ENCODE measurements at regions not wholly inside any gene's neighbourhood (a gene's known extent, or its start where the extent isn't known, plus 50 kb on each side); places are given as distances from the start of the nearest gene placed in this dataset.

DNA sequence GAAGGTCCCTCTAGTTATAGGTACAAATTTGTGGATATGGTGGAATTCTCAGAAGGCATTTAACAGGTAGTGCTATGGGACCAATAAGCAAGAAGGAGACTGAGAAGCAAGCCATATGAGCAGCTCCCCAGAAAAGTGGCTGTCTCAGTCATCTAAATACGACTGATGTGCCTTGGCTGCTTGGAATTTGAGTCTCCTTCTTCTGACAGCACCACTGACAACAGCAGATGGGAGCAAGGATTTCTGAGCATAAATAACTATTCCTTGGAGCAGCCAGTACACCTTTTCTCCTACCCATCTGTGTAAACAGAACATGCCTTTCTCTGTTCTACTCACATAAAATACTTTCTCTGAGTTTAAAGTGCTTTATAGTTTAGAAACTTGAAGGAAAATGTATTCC, 196.2 kb downstream of the GABRG1 start:
- Histone ChIP-seq H3K9me3 (ENCODE audit: low read depth, low read length) (no peaks in the 10 kb centered on the region), H3K27ac (no peak overlapping the region), H3K9ac (ENCODE audit: insufficient read length) (no peak overlapping the region), H3K4me3 (no peak overlapping the region), H3K36me3 (ENCODE audit: insufficient read depth, low read length) (no peaks in the 10 kb centered on the region)
- no peak for DNase-seq (ENCODE audit: low read depth, low spot score)
- TF ChIP-seq EZH2 (IDR thresholded peaks at IDR 0.05) (no peak), FOXP2 (optimal IDR thresholded peaks at IDR 0.05; ENCODE audit: control extremely low read depth, extremely low read length, insufficient read depth) (no peak), POLR2AphosphoS5 (IDR thresholded peaks at IDR 0.05; ENCODE audit: borderline replicate concordance, low read depth, low read length) (no peak)

DNA sequence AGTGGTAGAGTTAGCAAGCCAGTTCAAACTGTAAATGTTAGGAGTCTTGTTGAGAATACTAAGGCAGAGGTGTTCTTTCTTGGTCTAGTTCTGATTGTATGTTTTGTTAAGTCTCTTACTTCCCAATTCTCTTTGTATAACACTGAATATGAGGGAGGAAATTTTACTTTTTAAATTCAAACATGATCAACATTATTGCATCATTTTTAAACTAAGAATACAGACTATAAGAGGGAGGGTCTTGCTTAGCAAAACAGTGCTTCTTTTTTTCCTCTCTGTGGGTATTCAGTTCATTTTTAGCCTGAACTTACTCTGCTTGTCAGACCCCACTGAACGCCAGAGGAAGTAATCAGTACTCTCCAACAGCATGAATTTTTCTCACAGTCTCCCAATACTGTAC, 198.0 kb downstream of the GABRG1 start:
- Histone ChIP-seq H3K36me3 (ENCODE audit: insufficient read depth, low read length) (no peaks in the 10 kb centered on the region), H3K9me3 (ENCODE audit: low read depth, low read length) (no peaks in the 10 kb centered on the region), H3K27ac (no peak overlapping the region), H3K4me3 (no peak overlapping the region), H3K9ac (ENCODE audit: insufficient read length) (no peak overlapping the region)
- TF ChIP-seq EZH2 (IDR thresholded peaks at IDR 0.05), result no peak
- no peak for TF ChIP-seq POLR2AphosphoS5 (IDR thresholded peaks at IDR 0.05; ENCODE audit: borderline replicate concordance, low read depth, low read length)
- no peak for TF ChIP-seq FOXP2 (optimal IDR thresholded peaks at IDR 0.05; ENCODE audit: control extremely low read depth, extremely low read length, insufficient read depth)
- no peak for DNase-seq (ENCODE audit: low read depth, low spot score)

DNA sequence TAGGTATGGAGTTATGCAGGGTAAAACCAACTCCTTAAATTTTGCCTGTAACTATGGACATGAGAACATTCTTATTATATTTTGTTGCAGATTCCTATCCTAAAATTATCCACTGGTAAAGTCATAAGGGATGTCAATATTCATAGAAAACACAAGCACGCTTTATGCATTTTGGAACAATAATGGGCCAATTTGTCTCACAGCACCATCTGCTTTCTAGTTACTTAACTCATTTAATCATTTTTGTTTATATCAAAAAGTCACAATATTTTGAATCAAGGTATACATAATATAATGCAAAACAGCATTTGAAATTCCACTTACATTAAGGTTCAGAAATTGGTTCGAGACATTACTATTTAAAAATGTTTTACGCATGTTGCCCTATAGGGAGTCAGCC, 203.0 kb downstream of the GABRG1 start:
- no peaks in the 10 kb centered on the region for H3K36me3 ChIP-seq (ENCODE audit: insufficient read depth, low read length)
- H3K9me3 ChIP-seq (ENCODE audit: low read depth, low read length), result no peaks in the 10 kb centered on the region
- H3K9ac ChIP-seq (ENCODE audit: insufficient read length), result no peak overlapping the region
- no peak for DNase-seq (ENCODE audit: low read depth, low spot score)
- H3K4me3 ChIP-seq, result no peak overlapping the region
- TF ChIP-seq POLR2AphosphoS5 (IDR thresholded peaks at IDR 0.05; ENCODE audit: borderline replicate concordance, low read depth, low read length) (no peak), FOXP2 (optimal IDR thresholded peaks at IDR 0.05; ENCODE audit: control extremely low read depth, extremely low read length, insufficient read depth) (no peak), EZH2 (IDR thresholded peaks at IDR 0.05) (no peak)
- H3K27ac ChIP-seq, result no peak overlapping the region

DNA sequence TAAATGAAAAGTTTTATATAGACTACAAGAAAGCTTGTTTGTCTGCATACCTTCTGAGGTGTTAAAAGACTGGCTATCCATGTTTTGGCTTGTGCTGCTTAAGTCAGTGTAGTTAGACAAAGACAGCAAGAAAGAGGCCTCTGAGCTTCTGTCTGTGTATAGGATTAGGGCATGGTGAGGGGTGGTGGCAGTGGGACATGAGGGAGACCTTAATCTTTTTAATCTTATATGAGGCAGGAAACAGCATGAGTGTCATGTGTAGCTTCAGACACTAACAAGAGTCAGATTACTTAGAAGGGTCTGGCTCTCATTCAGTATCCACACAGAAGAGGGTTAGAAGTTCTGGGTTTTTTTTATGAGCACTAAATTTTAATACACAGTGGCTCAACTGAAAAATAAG, 213.3 kb downstream of the GABRG1 start:
- Histone ChIP-seq H3K9me3 (ENCODE audit: low read depth, low read length) (no peaks in the 10 kb centered on the region), H3K36me3 (ENCODE audit: insufficient read depth, low read length) (no peaks in the 10 kb centered on the region), H3K27ac (no peak overlapping the region), H3K9ac (ENCODE audit: insufficient read length) (no peak overlapping the region), H3K4me3 (no peak overlapping the region)
- no peak for DNase-seq (ENCODE audit: low read depth, low spot score)
- no peak for TF ChIP-seq POLR2AphosphoS5 (IDR thresholded peaks at IDR 0.05; ENCODE audit: borderline replicate concordance, low read depth, low read length)
- TF ChIP-seq FOXP2 (optimal IDR thresholded peaks at IDR 0.05; ENCODE audit: control extremely low read depth, extremely low read length, insufficient read depth), result no peak
- TF ChIP-seq EZH2 (IDR thresholded peaks at IDR 0.05), result no peak

DNA sequence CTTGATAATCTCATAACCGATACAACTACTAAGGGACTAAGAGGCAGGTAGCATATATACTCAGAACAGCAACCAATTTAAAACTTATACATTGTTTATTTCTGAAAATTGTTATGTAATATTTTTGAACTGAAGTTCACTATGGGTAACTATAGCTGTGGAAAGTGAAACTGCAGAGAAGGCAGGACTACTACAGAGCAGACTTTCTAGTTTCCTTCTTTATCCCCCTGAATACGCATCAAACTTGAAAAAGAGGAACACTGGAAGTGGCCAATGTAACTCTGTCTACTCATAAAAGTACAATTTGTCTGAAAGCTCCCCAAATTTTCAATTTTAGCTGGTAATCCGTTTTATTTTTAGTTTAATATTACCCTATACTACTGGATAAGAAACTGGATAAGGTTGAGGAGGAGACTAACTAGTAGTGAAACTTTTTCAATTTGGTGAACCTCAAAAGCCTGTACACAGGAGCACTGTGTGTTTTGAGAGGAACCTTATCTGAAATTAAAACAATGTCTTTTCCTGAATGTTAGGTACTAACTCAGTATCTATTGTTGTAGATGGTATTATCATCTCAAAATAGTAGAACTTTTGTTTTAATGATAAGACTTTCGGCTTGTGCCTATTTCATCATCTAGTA, 225.8 kb downstream of the GABRG1 start:
- DNase-seq (ENCODE audit: low read depth, low spot score), result no peak
- TF ChIP-seq EZH2 (IDR thresholded peaks at IDR 0.05) (no peak), FOXP2 (optimal IDR thresholded peaks at IDR 0.05; ENCODE audit: control extremely low read depth, extremely low read length, insufficient read depth) (no peak), POLR2AphosphoS5 (IDR thresholded peaks at IDR 0.05; ENCODE audit: borderline replicate concordance, low read depth, low read length) (no peak)
- H3K9ac ChIP-seq (ENCODE audit: insufficient read length), result no peak overlapping the region
- no peaks in the 10 kb centered on the region for H3K36me3 ChIP-seq (ENCODE audit: insufficient read depth, low read length)
- H3K9me3 ChIP-seq (ENCODE audit: low read depth, low read length), result no peaks in the 10 kb centered on the region
- H3K27ac ChIP-seq, result no peak overlapping the region
- no peak overlapping the region for H3K4me3 ChIP-seq

DNA sequence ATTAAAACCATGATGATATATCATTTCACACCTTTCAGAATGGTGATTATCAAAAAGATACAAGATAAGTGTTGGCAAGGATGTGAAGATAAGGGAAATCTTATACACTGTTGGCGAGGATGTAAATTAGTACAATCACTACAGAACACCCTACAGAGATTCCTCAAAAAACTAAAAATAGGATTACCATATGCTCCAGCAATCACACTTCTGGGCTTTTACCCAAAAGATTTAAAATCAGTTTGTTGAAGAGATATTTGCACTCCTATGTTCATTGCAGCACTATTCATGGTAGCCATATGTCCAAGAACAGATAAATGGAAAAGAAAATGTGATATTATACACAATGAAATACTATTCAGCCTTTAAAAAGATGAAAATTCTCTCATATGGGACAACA, 240.4 kb downstream of the GABRG1 start:
- no peaks in the 10 kb centered on the region for H3K9me3 ChIP-seq (ENCODE audit: low read depth, low read length)
- DNase-seq (ENCODE audit: low read depth, low spot score), result no peak
- H3K27ac ChIP-seq, result no peak overlapping the region
- TF ChIP-seq FOXP2 (optimal IDR thresholded peaks at IDR 0.05; ENCODE audit: control extremely low read depth, extremely low read length, insufficient read depth) (no peak), POLR2AphosphoS5 (IDR thresholded peaks at IDR 0.05; ENCODE audit: borderline replicate concordance, low read depth, low read length) (no peak), EZH2 (IDR thresholded peaks at IDR 0.05) (no peak)
- no peak overlapping the region for H3K4me3 ChIP-seq
- H3K9ac ChIP-seq (ENCODE audit: insufficient read length), result no peak overlapping the region
- no peaks in the 10 kb centered on the region for H3K36me3 ChIP-seq (ENCODE audit: insufficient read depth, low read length)

DNA sequence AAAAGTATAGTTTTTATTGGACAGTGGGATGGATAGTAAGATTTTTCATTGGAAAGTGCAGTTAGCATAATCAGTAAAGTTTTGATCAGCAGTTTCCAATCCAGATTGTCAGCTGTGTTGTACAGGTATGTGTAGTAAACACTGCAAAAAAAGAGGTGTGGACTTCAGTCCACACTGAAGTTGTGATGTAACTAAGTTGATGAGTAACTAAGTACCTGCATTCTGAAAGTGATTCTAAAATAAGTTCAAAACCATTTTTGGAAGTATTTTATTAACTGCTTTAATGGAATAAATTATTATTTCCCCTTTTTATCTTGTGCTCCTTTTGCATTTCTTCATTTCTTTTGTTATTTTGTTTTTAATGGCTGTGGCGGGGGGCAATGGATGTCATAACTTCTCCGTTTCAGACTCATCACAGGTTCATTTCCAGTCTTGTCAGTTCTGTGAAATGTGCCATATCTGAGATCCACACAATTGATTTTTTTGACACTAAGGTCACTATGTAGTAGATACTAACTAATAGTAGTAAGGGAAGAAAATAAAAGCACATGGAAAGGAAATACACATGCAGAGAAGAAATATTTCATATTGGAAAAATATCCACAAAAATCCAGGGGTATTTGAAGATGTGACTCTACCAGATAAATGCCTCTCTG, 247.5 kb downstream of the GABRG1 start:
- H3K4me3 ChIP-seq, result no peak overlapping the region
- H3K27ac ChIP-seq, result no peak overlapping the region
- H3K9me3 ChIP-seq (ENCODE audit: low read depth, low read length), result no peaks in the 10 kb centered on the region
- no peak overlapping the region for H3K9ac ChIP-seq (ENCODE audit: insufficient read length)
- H3K36me3 ChIP-seq (ENCODE audit: insufficient read depth, low read length), result no peaks in the 10 kb centered on the region
- no peak for TF ChIP-seq POLR2AphosphoS5 (IDR thresholded peaks at IDR 0.05; ENCODE audit: borderline replicate concordance, low read depth, low read length)
- no peak for TF ChIP-seq FOXP2 (optimal IDR thresholded peaks at IDR 0.05; ENCODE audit: control extremely low read depth, extremely low read length, insufficient read depth)
- TF ChIP-seq EZH2 (IDR thresholded peaks at IDR 0.05), result no peak
- DNase-seq (ENCODE audit: low read depth, low spot score), result no peak

DNA sequence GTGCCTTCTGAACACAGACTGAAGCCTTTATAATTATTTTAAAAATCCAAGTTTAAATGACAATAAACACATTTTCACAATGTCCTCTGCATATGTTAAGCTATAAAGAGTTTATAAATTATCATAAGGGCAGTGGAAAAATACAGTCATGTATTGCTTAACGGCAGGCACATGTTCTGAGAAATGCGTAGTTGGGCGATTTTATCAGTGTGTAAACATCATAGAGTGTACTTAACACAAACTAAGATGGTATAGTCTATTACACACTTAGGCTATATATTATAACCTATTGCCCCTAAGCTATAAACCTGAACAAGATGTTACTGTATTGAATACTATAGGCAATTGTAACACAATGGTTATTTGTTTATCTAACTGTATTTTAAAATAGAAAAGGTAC, 254.7 kb downstream of the GABRG1 start:
- no peaks in the 10 kb centered on the region for H3K9me3 ChIP-seq (ENCODE audit: low read depth, low read length)
- H3K4me3 ChIP-seq, result no peak overlapping the region
- no peak overlapping the region for H3K27ac ChIP-seq
- DNase-seq (ENCODE audit: low read depth, low spot score), result no peak
- H3K36me3 ChIP-seq (ENCODE audit: insufficient read depth, low read length), result no peaks in the 10 kb centered on the region
- H3K9ac ChIP-seq (ENCODE audit: insufficient read length), result no peak overlapping the region
- no peak for TF ChIP-seq POLR2AphosphoS5 (IDR thresholded peaks at IDR 0.05; ENCODE audit: borderline replicate concordance, low read depth, low read length)
- TF ChIP-seq FOXP2 (optimal IDR thresholded peaks at IDR 0.05; ENCODE audit: control extremely low read depth, extremely low read length, insufficient read depth), result no peak
- TF ChIP-seq EZH2 (IDR thresholded peaks at IDR 0.05), result no peak
